HCT116 (cell line): ENCODE measurements at regions not wholly inside any gene's neighbourhood (a gene's known extent, or its start where the extent isn't known, plus 50 kb on each side); places are given as distances from the start of the nearest gene placed in this dataset.

Source experiments
- ATAC-seq: fragments of 200-7000 bp; cut with Tn5 transposase; 2 replicates; pipeline ENCODE4 v1.9.1; 2020; ENCODE audit warnings: mild to moderate bottlenecking, moderate library complexity
- BruUV-seq: library from RNA; stranded (reverse); fragments of 400-500 nt; replicated peaks from 2 replicates; lab custom pipeline; 2021; lab: Mats Ljungman, UMichigan
- CTCF ChIA-PET: fragments of 300-600 bp; sonication (Branson Sonifier 250); formaldehyde crosslinking; loops from one replicate; lab custom pipeline; 2021; ENCODE audit warnings: antibody characterized with exemption; lab: Charles Lee
- POLR2A ChIA-PET: fragments of 300-600, 350-600 bp; sonication (Branson Sonifier 250); formaldehyde crosslinking; loops from one replicate; lab custom pipeline; 2021; ENCODE audit warnings: antibody characterized with exemption; lab: Charles Lee
- RAD21 ChIA-PET, 2 experiments: fragments of 300-600 bp; sonication (Branson Sonifier 250); formaldehyde crosslinking; loops; one replicate each; lab custom pipeline; 2023; ENCODE audit warnings: low total read pairs in 2 of 2; ENCODE audit not compliant: uncharacterized antibody in 2 of 2, unreplicated experiment in 2 of 2, low non-redundant PET in 1 of 2; lab: Charles Lee
- DNase-seq: peaks from one replicate; pipeline ENCODE4 v3.0.0-alpha.2; 2010; ENCODE audit warnings: low read depth, low spot score
- H2AFZ ChIP-seq: fragments of 200-600 bp; shearing (Covaris generic), sonication (generic); 2 replicates; pipeline ENCODE4 v1.6.1; 2017; ENCODE audit warnings: low read depth, mixed run types, mixed read lengths, antibody characterized with exemption, low read length; ENCODE audit not compliant: poor library complexity, severe bottlenecking
- H3K27ac ChIP-seq: 2 replicates; pipeline ENCODE4 v1.5.1; 2012; ENCODE audit warnings: low read depth, low read length
- H3K27me3 ChIP-seq: fragments of 200-600 bp; sonication (generic); 2 replicates; pipeline ENCODE4 v1.6.1; 2016; ENCODE audit warnings: mixed run types, low read length, mixed read lengths; ENCODE audit not compliant: insufficient read depth
- H3K36me3 ChIP-seq, 2 experiments: fragments of 200-500 bp in 1 of 2; fragments of 200-600 bp in 1 of 2; sonication (Bioruptor generic) in 1 of 2; sonication (generic) in 1 of 2; 2 replicates each; pipeline versions ENCODE4 v1.5.1 to v1.6.1; 2014 to 2016; ENCODE audit warnings: low read length in 2 of 2, inconsistent platforms in 1 of 2, mixed read lengths in 1 of 2, mixed run types in 1 of 2; ENCODE audit not compliant: insufficient read depth in 2 of 2, control insufficient read depth in 1 of 2
- H3K4me1 ChIP-seq, 2 experiments: fragments of 200-600 bp in 1 of 2; sonication (generic) in 1 of 2; 2 replicates each; pipeline versions ENCODE4 v1.5.1 to v1.6.1; 2012 to 2017; ENCODE audit warnings: low read length in 2 of 2, inconsistent platforms in 1 of 2, mild to moderate bottlenecking in 1 of 2, mixed read lengths in 1 of 2, mixed run types in 1 of 2, moderate library complexity in 1 of 2; ENCODE audit not compliant: insufficient read depth in 2 of 2, control insufficient read depth in 1 of 2
- H3K4me2 ChIP-seq: fragments of 200-600 bp; sonication (generic); 2 replicates; pipeline ENCODE4 v1.6.1; 2017; ENCODE audit warnings: mixed run types, low read length, mixed read lengths
- H3K4me3 ChIP-seq, 2 experiments: fragments of 200-600 bp in 1 of 2; sonication (generic) in 1 of 2; replicated peaks in 1 of 2; 2 replicates each; pipeline ENCODE4 v1.5.1; 2011 to 2016; ENCODE audit warnings: low read length in 2 of 2, control low read depth in 1 of 2, low read depth in 1 of 2, mild to moderate bottlenecking in 1 of 2, mixed read lengths in 1 of 2, mixed run types in 1 of 2
- H3K79me2 ChIP-seq: fragments of 200-600 bp; sonication (generic); 2 replicates; pipeline ENCODE4 v1.6.1; 2017; ENCODE audit warnings: mild to moderate bottlenecking, mixed run types, low read length, moderate library complexity, mixed read lengths; ENCODE audit not compliant: insufficient read depth
- H3K9ac ChIP-seq: fragments of 200-600 bp; sonication (generic); 2 replicates; pipeline ENCODE4 v1.6.1; 2016; ENCODE audit warnings: low read length, mixed read lengths
- H3K9me2 ChIP-seq: fragments of 200-600 bp; sonication (generic), shearing (Covaris generic); 2 replicates; pipeline ENCODE4 v1.6.1; 2017; ENCODE audit warnings: mixed run types, mild to moderate bottlenecking, moderate library complexity; ENCODE audit not compliant: insufficient read depth
- H3K9me3 ChIP-seq, 2 experiments: fragments of 200-500 bp in 1 of 2; fragments of 200-600 bp in 1 of 2; sonication (Bioruptor generic) in 1 of 2; sonication (generic) in 1 of 2; 2 replicates each; pipeline ENCODE4 v1.6.1; 2014 to 2017; ENCODE audit warnings: low read length in 2 of 2, mixed read lengths in 2 of 2, inconsistent platforms in 1 of 2, low read depth in 1 of 2, mild to moderate bottlenecking in 1 of 2, mixed run types in 1 of 2, moderate library complexity in 1 of 2; ENCODE audit not compliant: control insufficient read depth in 1 of 2, insufficient read depth in 1 of 2
- H4K20me1 ChIP-seq: fragments of 200-600 bp; sonication (generic), shearing (Covaris generic); 2 replicates; pipeline ENCODE4 v1.6.1; 2017; ENCODE audit warnings: mixed run types, mild to moderate bottlenecking, moderate library complexity; ENCODE audit not compliant: insufficient read depth
- EGR1 ChIP-seq: IDR thresholded peaks from 2 replicates; pipeline ENCODE4 v1.6.1; 2012; ENCODE audit warnings: low read depth
- ELF1 ChIP-seq: IDR thresholded peaks from 2 replicates; pipeline ENCODE4 v1.6.1; 2012; ENCODE audit warnings: low read depth, borderline replicate concordance
- RAD21 ChIP-seq: IDR thresholded peaks from 2 replicates; pipeline ENCODE4 v1.6.1; 2012; ENCODE audit warnings: low read depth, mild to moderate bottlenecking
- SRF ChIP-seq: IDR thresholded peaks from 2 replicates; pipeline ENCODE4 v1.6.1; 2012; ENCODE audit warnings: low read depth
- YY1 ChIP-seq: IDR thresholded peaks from 2 replicates; pipeline ENCODE4 v1.6.1; 2011; ENCODE audit warnings: low read length, low read depth, moderate library complexity, mild to moderate bottlenecking; ENCODE audit not compliant: insufficient replicate concordance; ENCODE audit errors: extremely low read depth
- intact Hi-C: fragments of 100-400 bp; cut with micrococcal nuclease; formaldehyde crosslinking; loops from 2 replicates; pipeline ENCODE4 v1.10.0; 2022
- TF ChIP-seq, protein P1 (sequence below), 3 experiments: fragments of 200-600 bp in 1 of 3; sonication (generic) in 1 of 3; IDR thresholded peaks in 2 of 3; conservative IDR thresholded peaks in 1 of 3; 2 replicates each; pipeline ENCODE4 v1.5.1; 2012 to 2017; ENCODE audit warnings: low read depth in 2 of 3, low read length in 2 of 3, antibody characterized with exemption in 1 of 3, borderline replicate concordance in 1 of 3, control low read depth in 1 of 3, mild to moderate bottlenecking in 1 of 3, mixed read lengths in 1 of 3, mixed run types in 1 of 3, moderate library complexity in 1 of 3; ENCODE audit not compliant: insufficient read depth in 1 of 3
- TF ChIP-seq, protein P2 (sequence below): IDR thresholded peaks from 2 replicates; pipeline ENCODE4 v1.6.1; 2012

DNA sequence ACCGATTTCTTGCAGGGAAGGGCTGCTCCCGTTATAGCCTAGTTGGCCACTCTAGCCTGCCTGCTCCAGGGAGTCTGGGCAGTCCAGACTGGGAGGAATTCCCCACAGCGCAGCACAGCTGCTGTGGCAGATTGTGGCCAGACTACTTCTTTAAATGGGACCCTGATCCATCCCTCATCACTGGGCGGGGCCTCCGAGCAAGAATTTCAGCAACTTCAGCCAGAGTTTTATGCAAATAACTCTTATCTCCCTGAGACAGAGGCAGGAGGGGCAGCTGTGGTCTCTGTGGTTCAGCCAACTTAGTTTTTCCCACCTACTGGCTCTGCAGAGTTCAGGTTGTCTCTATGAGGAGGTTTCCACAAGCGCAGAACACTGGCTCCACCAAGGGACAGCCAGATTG, 1583.2 kb downstream of the SUCLG1 start (continued):
- TF ChIP-seq, protein P1, sequence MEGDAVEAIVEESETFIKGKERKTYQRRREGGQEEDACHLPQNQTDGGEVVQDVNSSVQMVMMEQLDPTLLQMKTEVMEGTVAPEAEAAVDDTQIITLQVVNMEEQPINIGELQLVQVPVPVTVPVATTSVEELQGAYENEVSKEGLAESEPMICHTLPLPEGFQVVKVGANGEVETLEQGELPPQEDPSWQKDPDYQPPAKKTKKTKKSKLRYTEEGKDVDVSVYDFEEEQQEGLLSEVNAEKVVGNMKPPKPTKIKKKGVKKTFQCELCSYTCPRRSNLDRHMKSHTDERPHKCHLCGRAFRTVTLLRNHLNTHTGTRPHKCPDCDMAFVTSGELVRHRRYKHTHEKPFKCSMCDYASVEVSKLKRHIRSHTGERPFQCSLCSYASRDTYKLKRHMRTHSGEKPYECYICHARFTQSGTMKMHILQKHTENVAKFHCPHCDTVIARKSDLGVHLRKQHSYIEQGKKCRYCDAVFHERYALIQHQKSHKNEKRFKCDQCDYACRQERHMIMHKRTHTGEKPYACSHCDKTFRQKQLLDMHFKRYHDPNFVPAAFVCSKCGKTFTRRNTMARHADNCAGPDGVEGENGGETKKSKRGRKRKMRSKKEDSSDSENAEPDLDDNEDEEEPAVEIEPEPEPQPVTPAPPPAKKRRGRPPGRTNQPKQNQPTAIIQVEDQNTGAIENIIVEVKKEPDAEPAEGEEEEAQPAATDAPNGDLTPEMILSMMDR (IDR thresholded peaks at IDR 0.05 in 2 of 3, conservative IDR thresholded peaks at IDR 0.05 in 1 of 3; ENCODE audit: borderline replicate concordance in 1 of 3, insufficient read depth in 1 of 3, low read depth in 2 of 3, low read length in 2 of 3), result no peak
- TF ChIP-seq, protein P2, sequence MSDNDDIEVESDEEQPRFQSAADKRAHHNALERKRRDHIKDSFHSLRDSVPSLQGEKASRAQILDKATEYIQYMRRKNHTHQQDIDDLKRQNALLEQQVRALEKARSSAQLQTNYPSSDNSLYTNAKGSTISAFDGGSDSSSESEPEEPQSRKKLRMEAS, result no peak
- no peak for TF ChIP-seq ELF1
- TF ChIP-seq, all 23 proteins: peak for 0

DNA sequence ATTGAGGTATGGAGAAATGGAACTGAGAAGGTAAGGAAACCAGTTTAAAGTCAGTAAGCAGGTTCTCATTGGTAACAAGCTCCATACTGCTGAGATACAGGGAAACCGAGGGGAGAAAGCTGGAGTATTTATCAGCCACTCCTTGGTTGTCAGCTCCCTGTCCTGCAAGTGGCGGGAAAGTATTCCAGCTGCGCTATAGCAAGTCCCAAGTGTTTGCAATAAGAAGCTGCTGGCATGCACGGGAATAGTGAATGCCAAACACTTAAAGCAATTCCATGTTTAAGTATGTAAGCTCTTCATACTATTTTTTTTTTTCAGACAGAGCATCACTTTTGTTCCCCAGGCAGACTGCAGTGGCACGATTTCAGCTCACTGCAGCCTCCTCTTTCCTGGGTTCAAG, 1601.1 kb downstream of the SUCLG1 start:
- Histone ChIP-seq H3K4me2 (no peak overlapping the region), H3K4me3 (no peak overlapping the region), H3K4me1 (no peaks in the 10 kb centered on the region), H3K9me2 (no peaks in the 10 kb centered on the region), H3K79me2 (no peaks in the 10 kb centered on the region), H3K9me3 (no peaks in the 10 kb centered on the region), H2AFZ (no peak overlapping the region), H3K27me3 (no peaks in the 10 kb centered on the region), H3K27ac (no peak overlapping the region), H4K20me1 (no peaks in the 10 kb centered on the region), H3K9ac (no peak overlapping the region), H3K36me3 (no peaks in the 10 kb centered on the region)
- ChIA-PET POLR2A (no interaction called here), CTCF (no interaction called here), RAD21 (interaction anchor here in 1 of 2 experiments (0.6 kb wide), 1 partner anchor 126 kb away, joined by 3 read pairs; no protein-coding TSS in a partner anchor)
- intact Hi-C loops, result no loop called here
- TF ChIP-seq RAD21 (no peak), SRF (no peak), YY1 (no peak), EGR1 (no peak)
- TF ChIP-seq, protein P1 (IDR thresholded peaks at IDR 0.05 in 2 of 3, conservative IDR thresholded peaks at IDR 0.05 in 1 of 3; ENCODE audit: borderline replicate concordance in 1 of 3, insufficient read depth in 1 of 3, low read depth in 2 of 3, low read length in 2 of 3), result no peak
- DNase-seq (no peak), ATAC-seq (no peak)
- no TSS peak for BruUV-seq
